ENCODE measurements at regions not wholly inside any gene's neighbourhood (a gene's known extent, or its start where the extent isn't known, plus 50 kb on each side); places are given as distances from the start of the nearest gene placed in this dataset.
A peak's percentile ranks its signal among the peaks of the same experiment; 100 is the strongest.

DNA sequence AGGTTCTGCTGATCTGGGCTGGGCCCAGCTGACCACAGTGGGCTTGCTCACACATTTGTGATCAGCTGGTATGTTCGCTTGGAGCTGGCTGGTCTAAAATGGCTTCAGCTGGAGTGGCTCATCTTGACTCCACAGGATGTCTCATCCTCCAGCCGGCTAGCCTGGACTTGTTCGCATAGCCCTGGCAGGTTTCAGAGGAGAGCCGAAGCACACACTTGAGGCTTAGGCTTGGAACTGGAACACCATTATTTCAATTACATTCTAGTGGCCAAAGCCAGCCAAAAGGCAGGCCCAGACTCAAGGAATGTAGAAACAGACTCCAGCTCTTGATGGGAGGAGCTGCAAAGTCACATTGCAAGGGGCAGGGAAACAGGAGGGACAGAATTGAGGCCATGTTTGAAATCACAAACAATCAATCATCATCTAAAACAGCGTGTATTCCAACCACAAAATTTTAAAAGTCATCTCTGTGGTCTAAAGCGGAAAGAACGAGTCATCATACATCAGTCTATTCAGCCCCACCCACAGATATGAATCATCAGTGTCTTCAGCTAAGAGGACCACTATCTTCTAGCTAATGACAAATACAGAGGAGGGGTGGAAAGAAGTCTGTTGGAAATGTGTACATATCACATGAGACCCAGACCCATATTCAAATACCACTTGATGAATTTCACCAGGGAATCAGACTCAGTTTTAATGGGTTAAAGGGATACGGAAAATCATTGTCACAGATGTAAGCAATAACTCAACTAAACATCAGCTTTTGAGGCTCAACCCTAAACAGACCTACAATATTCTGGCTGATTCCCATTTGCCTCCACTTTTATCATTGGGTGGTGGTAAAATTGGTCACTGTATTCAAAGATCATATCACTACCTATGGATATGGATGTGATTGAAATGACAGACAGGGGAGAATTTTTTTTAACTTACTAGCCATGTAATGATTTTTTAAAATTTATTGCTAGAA, 139.0 kb upstream of the MKLN1 start:
- DNase-seq (ENCODE audit: low spot score) (no peak), ATAC-seq (no peak)
- no peaks in the 10 kb centered on the region for H3K36me3 Mint-ChIP-seq
- peaks cover 55% of the 10 kb centered on the region for H3K4me1 Mint-ChIP-seq
- H3K27ac Mint-ChIP-seq, result peak overlapping the region; percentile 68
- no peak for TF ChIP-seq AFF4 (CRISPR knock-in tag; IDR thresholded peaks at IDR 0.05; ENCODE audit: borderline replicate concordance)
- TF ChIP-seq ZNF532 (CRISPR knock-in tag; IDR thresholded peaks at IDR 0.05; ENCODE audit: borderline replicate concordance), result no peak
- TF ChIP-seq, protein P1, sequence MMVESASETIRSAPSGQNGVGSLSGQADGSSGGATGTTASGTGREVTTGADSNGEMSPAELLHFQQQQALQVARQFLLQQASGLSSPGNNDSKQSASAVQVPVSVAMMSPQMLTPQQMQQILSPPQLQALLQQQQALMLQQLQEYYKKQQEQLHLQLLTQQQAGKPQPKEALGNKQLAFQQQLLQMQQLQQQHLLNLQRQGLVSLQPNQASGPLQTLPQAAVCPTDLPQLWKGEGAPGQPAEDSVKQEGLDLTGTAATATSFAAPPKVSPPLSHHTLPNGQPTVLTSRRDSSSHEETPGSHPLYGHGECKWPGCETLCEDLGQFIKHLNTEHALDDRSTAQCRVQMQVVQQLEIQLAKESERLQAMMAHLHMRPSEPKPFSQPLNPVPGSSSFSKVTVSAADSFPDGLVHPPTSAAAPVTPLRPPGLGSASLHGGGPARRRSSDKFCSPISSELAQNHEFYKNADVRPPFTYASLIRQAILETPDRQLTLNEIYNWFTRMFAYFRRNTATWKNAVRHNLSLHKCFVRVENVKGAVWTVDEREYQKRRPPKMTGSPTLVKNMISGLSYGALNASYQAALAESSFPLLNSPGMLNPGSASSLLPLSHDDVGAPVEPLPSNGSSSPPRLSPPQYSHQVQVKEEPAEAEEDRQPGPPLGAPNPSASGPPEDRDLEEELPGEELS (CRISPR knock-in tag; IDR thresholded peaks at IDR 0.05), result no peak
- no peak for TF ChIP-seq NFYB (CRISPR knock-in tag; conservative IDR thresholded peaks at IDR 0.05; ENCODE audit: low read depth)
- TF ChIP-seq ZNF423 (CRISPR knock-in tag; IDR thresholded peaks at IDR 0.05), result no peak
- TF ChIP-seq MYBL2 (CRISPR knock-in tag; IDR thresholded peaks at IDR 0.05), result no peak
- TF ChIP-seq ZNF416 (CRISPR knock-in tag; IDR thresholded peaks at IDR 0.05), result no peak
- TF ChIP-seq, protein P2, sequence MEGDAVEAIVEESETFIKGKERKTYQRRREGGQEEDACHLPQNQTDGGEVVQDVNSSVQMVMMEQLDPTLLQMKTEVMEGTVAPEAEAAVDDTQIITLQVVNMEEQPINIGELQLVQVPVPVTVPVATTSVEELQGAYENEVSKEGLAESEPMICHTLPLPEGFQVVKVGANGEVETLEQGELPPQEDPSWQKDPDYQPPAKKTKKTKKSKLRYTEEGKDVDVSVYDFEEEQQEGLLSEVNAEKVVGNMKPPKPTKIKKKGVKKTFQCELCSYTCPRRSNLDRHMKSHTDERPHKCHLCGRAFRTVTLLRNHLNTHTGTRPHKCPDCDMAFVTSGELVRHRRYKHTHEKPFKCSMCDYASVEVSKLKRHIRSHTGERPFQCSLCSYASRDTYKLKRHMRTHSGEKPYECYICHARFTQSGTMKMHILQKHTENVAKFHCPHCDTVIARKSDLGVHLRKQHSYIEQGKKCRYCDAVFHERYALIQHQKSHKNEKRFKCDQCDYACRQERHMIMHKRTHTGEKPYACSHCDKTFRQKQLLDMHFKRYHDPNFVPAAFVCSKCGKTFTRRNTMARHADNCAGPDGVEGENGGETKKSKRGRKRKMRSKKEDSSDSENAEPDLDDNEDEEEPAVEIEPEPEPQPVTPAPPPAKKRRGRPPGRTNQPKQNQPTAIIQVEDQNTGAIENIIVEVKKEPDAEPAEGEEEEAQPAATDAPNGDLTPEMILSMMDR (IDR thresholded peaks at IDR 0.05), result no peak
- TF ChIP-seq, protein P3, sequence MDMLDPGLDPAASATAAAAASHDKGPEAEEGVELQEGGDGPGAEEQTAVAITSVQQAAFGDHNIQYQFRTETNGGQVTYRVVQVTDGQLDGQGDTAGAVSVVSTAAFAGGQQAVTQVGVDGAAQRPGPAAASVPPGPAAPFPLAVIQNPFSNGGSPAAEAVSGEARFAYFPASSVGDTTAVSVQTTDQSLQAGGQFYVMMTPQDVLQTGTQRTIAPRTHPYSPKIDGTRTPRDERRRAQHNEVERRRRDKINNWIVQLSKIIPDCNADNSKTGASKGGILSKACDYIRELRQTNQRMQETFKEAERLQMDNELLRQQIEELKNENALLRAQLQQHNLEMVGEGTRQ (CRISPR knock-in tag; IDR thresholded peaks at IDR 0.05), result no peak
- TF ChIP-seq, protein P4, sequence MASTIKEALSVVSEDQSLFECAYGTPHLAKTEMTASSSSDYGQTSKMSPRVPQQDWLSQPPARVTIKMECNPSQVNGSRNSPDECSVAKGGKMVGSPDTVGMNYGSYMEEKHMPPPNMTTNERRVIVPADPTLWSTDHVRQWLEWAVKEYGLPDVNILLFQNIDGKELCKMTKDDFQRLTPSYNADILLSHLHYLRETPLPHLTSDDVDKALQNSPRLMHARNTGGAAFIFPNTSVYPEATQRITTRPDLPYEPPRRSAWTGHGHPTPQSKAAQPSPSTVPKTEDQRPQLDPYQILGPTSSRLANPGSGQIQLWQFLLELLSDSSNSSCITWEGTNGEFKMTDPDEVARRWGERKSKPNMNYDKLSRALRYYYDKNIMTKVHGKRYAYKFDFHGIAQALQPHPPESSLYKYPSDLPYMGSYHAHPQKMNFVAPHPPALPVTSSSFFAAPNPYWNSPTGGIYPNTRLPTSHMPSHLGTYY (CRISPR knock-in tag; IDR thresholded peaks at IDR 0.05), result no peak
- TF ChIP-seq TP53 (CRISPR knock-in tag; IDR thresholded peaks at IDR 0.05), result no peak
- TF ChIP-seq SP1 (CRISPR knock-in tag; conservative IDR thresholded peaks at IDR 0.05), result no peak
- TF ChIP-seq GTF2I (CRISPR knock-in tag; conservative IDR thresholded peaks at IDR 0.05), result no peak
- TF ChIP-seq HMGA2 (CRISPR knock-in tag; IDR thresholded peaks at IDR 0.05), result no peak
- TF ChIP-seq USF1 (CRISPR knock-in tag; IDR thresholded peaks at IDR 0.05), result no peak
- no peaks in the 10 kb centered on the region for H3K27me3 Mint-ChIP-seq (ENCODE audit: low read depth)
- no peak overlapping the region for H3K4me3 Mint-ChIP-seq
- POLR2A ChIA-PET, result interaction anchor here (1.4 kb wide), 1 partner anchor 82 kb away, joined by 5 read pairs; no protein-coding TSS in a partner anchor
- CTCF ChIA-PET, result interaction anchor here (1.0 kb wide), 1 partner anchor 120 kb away, joined by 3 read pairs; no protein-coding TSS in a partner anchor
- no peaks in the 10 kb centered on the region for H3K9me3 Mint-ChIP-seq

Data from WTC11 (cell line).